HG03432 (cell line): ENCODE measurements at regions not wholly inside any gene's neighbourhood (a gene's known extent, or its start where the extent isn't known, plus 50 kb on each side); places are given as distances from the start of the nearest gene placed in this dataset.
"Not testable (repeated sequence)": the region's sequence is repeated elsewhere in the genome, so short reads cannot be mapped to it uniquely, and the experiment has no call there.

Experiments used
- ATAC-seq: cut with Tn5 transposase; IDR thresholded peaks from one replicate; pipeline ENCODE4 v1.9.1; 2021; ENCODE audit warnings: mild to moderate bottlenecking, moderate library complexity; ENCODE audit not compliant: unreplicated experiment

GRCh38 chr5:60489856-60490255, 210.1 kb downstream of the DEPDC1B start:
- no peak for ATAC-seq

DNA sequence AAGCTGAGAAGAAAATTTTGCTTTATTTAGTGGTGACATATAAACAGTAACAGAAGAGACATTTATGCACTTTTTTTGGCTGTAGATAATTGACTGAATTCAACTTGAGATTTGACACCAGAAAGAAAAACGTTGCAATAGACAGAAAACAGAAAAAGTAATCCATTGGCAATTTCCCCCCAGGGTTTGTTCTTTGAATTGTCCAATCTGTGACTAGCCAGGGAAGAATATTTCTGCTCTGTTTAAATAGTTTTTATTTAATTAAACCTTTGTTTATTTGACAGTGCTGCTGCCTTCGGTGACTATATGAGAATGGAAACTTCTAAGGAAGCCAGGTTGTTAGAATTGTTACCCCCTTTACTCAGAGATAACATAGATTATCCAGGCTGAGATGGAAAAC, 210.6 kb downstream of the DEPDC1B start:
- ATAC-seq, result no peak

GRCh38 chr5:60488466-60489130, 211.4 kb downstream of the DEPDC1B start:
- no peak for ATAC-seq

- ATAC-seq, result no peak
Observed at GRCh38 chr5:60487885-60488442, 212.0 kb downstream of the DEPDC1B start.

DNA sequence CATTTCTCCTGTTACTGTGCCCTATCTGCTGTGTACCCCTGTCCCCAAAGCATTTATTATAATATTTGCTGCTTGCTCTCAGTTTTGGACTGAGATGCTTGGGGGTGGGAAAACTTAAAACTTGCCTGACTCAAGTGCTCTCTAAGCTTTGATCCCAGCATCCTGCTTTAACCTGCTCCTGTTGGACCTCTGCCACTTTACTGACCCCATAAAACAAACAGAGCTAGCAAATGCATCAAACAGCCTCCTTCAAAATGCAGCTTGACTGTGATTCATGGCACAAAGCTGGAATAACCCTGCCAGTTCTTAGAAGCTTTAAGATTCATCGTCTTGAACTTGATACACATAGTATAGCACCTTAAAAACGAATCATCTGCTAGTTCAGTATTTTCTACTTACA, 212.5 kb downstream of the DEPDC1B start:
- ATAC-seq, result no peak

DNA sequence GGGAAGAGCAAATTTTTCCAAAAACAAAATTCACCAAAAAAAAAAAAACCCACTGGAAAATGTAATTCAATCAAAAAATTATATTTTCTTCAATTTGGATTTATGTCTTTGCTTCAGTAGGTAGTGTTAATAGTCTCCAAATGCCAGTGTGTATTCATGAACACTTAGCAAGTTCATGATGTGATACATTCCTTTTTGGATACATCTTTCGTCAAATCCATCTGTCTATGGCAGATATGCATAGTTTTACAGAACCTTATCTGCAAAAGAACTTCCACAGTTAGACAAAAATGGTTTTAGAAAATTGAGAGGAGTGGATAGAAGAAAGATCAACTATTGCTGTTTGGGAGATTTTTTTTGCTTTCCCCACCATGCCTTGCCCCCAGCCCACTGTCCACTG, 214.6 kb downstream of the DEPDC1B start:
- ATAC-seq, result no peak

GRCh38 chr5:60483050-60483449, 216.9 kb downstream of the DEPDC1B start:
- ATAC-seq, result no peak

DNA sequence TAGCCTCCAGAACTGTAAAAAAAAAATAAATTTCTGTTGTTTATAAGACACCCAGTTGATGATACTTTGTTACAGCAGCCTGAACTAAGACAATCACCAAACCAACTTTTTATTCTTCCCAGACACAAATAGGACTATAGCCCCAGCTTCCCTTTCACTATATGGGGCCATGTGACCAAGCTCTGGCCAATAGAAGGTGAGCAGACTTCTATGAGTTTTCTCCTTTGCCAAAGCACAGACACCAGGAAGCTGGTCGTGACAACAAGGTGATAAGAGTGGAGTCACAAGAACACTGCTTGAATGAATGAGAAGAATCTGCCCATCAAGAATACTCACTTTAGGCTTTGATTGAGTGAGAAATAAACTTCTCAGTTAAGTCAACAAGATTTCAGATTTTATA, 217.7 kb downstream of the DEPDC1B start:
- no peak for ATAC-seq

GRCh38 chr5:60479542-60479941, 220.4 kb downstream of the DEPDC1B start:
- ATAC-seq, result no peak

- ATAC-seq, result no peak
Observed at GRCh38 chr5:60477849-60478248, 222.1 kb downstream of the DEPDC1B start.

- ATAC-seq, result no peak
Observed at GRCh38 chr5:60473654-60474053, 226.3 kb downstream of the DEPDC1B start.

DNA sequence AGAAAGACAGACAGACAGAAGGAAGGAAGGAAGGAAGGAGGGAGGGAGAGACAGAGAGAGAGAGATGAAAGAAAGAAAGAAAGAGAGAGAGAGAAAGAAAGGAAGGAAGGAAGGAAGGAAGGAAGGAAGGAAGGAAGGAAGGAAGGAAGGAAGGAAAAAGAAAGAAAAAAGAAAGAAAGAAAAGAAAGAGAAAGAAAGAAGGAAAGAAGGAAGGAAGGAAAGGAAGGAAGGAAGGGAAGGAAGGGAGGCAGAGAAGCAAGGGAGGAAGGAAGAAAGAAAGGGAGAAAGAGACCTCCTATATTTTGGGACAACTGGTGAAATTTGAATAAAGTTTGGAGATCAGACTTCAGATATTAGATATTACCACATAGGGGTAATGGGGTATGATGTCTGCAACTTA, 226.9 kb downstream of the DEPDC1B start:
- not testable (repeated sequence) for ATAC-seq

GRCh38 chr5:60470881-60471280, 229.1 kb downstream of the DEPDC1B start:
- no peak for ATAC-seq

DNA sequence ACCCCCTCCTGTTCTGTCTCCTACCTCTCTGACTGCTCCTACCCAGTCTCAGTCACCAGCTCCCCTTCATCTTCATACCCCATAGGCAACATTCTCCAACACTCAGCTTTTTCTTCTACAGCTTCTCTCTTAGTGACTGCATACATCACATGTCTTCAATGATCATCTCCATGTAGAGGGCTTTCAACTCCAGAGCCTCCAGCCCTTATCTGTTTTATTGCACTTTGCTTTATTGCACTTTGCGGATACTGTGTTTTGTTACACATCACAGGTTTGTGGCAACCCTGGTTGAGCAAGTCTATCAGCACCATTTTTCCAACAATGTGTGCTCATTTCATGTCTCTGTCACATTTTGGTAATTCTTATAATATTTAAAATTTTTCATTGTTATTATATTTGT, 230.7 kb downstream of the DEPDC1B start:
- no peak for ATAC-seq

GRCh38 chr5:60463179-60463868, 236.6 kb downstream of the DEPDC1B start:
- ATAC-seq, result no peak

DNA sequence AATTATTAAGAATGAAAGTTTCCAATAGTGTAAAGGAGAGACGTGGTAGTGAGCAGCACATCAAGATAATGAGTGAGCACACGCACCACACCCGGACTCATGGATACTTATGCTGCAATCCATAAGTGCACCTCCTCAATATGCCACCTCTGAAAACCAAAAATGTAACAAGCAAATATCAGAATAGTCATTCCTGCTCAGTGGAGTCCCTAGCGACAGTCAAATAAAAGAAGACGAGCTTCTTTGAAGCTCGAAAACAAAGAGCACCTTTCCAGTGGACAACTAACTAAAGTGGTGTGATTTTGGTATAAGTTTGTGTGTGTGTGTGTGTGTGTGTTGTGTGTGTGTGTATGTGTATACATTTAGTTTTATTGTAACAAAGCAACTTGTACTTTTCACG, 241.3 kb downstream of the DEPDC1B start:
- ATAC-seq, result no peak

GRCh38 chr5:60457233-60457632, 242.7 kb downstream of the DEPDC1B start:
- ATAC-seq, result no peak

DNA sequence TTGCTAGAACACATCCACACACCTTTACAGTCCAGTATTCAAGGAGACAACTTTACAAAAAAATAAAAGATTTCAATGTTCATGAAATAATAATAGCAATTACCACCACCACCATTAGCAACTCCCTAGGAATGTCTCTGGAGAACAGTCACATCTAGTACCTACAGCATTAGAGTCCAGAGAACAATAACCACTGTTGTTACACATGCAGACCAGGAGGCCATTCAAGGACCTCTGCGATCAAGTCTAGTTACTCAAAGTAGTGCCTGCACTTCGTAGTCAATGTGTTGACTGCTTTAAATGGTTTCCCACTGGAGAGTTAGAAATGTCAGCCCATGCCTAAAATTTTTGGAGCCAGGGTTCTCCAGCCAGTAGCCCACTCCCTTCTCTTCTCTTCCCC, 244.4 kb downstream of the DEPDC1B start:
- no peak for ATAC-seq

DNA sequence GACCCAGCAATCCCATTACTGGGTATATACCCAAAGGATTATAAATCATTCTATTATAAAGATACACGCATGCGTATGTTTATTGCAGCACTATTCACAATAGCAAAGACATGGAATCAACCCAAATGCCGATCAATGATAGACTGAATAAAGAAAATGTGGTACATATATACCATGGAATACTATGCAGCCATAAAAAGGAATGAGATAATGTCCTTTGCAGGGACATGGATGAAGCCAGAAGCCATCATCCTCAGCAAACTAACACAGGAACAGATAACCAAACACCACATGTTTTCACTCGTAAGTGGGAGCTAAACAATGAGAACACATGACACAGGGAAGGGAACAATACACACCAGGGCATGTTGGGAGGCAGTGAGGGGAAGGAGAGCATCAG, 245.7 kb downstream of the DEPDC1B start:
- not testable (repeated sequence) for ATAC-seq

DNA sequence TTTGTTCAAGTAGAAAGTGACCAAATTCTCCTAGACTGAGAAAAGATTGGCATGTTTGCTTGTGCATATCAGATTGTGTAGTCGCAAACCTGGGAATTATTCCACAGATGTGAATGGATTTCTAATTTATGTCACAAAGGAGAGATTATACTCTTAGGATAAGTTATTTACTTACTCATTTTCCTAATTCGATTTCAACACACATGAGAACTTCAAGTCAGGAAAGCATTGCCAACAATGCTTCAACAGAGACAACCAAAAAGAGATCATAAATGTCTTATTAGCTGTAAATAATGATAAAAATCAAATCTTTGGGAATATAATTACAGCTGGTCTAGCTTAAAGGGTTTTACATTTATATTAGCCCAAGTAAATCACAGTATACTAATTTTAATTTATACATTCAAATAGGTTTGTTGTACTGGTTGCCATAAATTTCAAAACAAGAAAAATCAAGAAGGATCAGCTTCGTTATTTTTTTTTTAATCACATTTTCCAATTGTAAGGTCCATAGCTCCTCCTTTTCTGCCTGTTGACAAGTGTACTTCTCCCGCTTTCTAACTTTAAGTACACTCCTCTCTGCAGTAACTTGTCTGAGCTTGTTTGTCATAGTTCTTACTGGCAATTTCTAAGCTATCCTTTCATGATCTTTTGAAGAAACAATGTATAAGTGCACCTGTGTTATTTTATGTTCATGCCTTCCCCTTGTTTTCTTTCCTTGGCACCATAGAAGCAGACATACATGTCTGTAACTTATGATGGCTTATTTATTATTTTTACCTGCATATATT, 246.6 kb downstream of the DEPDC1B start:
- no peak for ATAC-seq

DNA sequence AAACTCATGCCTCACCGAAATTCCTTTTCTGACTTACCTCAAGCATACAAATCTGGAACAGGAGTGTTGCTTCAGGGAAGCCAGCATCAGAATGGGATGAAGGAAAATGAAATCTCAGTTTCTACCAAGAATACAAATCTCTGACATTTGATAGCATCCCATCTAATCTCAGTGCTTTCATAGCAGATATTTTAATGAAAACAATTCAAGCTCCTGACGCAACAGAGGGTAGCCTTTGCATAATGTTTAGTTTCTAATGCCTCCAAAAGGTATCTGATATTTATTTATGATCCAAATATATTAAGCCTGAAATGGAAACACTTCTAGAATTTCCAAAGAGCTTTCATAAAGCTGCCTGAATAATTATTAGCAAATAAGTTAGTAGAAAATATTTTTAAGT, 251.4 kb downstream of the DEPDC1B start:
- no peak for ATAC-seq

GRCh38 chr5:60447488-60447920, 252.5 kb downstream of the DEPDC1B start:
- ATAC-seq, result no peak
